HG03060 (cell line): ENCODE measurements at regions not wholly inside any gene's neighbourhood (a gene's known extent, or its start where the extent isn't known, plus 50 kb on each side); places are given as distances from the start of the nearest gene placed in this dataset.

Source experiments
- ATAC-seq: cut with Tn5 transposase; IDR thresholded peaks from one replicate; pipeline ENCODE4 v1.9.1; 2021; ENCODE audit warnings: low read depth, moderate number of reproducible peaks; ENCODE audit not compliant: unreplicated experiment

DNA sequence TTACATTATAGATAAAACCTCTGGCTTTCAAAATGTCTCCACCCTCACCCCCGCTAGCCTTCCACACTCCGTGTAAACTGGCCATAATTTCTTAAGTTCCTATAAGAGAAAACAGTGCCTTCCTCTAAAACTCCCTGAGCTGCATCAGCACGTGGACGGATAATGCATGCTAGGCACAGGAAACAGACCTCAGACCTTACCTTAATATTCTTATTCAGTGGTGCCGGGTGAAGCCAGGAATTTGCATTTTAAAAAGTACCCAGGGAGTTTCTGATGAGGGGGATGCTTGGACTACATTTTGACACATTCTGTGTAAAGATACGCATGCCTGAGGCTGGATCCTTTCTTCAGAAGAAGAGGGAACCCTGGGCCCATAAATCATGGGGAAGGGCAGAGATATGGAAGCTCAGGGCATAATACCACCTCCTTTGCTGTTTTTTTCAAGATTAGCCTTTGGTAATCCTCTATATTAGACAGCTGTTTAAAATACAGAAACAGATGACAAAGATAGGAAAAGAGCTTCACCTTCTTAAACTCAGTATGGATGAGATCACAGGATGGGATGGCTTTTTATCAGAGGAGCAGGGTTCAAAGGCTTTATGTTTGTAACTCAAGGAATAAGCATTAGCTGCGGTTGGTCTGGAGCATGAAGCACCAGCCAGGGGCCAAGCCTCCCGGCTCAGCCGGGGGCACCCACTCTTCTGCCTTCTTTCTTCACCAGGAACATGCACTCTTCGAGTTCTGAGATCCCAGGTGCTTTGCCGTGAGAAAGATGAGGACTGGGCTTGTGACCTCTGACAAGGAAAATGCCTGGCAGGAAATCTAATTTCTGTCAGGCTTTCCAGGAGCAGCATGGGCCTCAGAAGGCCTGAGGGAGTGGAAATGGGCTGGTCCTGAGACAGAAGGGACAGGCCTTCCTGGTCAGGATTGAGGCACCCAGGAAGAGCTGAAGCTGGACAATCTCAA, 218.1 kb upstream of the SOX4 start:
- ATAC-seq = peak; percentile 53

DNA sequence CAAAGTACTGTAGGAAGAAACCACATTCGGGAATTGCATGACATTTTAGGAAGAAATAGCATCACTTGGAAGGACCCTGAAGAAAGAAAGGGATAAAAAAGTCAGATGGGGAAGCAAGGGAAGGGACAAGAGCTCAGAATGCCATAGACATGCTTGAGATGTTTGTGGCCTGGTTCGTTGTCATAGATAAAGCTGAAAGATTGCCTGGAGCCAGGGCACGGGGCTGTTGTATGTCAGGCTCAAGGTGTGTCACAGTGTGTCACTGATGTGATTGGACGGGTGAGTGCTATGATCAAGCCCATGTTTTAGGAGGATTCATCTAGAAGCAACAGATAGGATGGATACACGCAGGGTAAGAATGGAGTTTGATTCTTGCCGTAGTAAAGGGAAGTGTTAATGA, 216.2 kb upstream of the SOX4 start:
- no peak for ATAC-seq

DNA sequence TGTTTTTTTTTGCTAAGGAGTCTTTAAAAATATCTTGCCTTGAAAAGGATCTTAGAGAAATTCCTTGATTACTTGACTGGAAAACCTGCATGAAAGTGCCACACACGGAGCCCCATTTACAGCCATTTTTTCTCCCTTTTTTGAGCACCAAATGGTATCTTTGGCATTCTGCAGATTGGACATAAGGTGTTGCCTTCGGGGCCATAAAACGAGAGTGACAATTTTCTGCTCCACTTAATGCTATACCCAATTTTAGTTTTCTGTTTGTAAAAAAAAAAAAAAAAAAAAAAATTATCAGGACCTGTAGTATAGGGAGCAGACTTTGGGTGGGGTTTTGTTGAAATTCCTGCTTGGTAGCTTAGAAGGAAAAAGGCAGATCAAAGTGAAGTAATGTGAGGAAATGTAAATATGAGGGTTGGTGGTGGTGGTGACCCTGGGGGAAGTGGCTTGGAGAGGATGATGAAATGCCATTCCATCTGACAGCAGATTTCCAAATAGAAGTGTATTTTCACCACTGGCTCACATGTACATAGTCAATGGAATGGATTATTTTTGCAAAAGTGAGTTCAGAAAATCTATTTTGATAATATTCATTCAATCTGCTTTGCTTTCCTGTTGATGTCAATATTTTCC, 212.1 kb upstream of the SOX4 start:
- ATAC-seq = no peak

DNA sequence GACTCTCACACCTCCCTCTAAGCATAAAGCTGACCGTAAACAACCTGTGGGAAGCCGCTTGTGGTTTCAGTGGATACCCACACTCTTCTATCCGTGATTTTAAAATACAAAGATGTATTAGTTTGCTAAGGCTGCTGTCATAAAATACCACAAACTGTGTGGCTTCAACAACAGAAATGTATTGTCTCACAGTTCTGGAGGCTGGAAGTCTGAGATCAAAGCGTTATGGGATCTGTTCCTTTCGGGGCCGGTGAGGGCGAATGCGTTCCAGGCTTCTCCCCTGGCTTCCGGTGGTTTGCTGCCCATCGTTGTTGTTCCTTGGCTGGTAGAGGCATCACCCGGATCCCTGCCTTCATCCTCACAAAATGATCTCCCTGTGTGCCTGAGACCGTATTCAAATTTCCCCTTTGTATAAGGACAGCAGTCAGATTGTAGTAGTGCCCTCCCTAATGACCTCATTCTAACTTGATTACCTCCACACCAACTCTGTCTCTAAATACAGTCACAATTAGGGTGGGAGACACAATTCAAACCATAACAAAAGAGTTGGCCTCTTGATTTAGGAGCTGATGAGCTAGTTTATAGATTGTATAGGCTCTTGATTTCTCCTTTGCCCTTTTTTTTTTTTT, 210.6 kb upstream of the SOX4 start:
- ATAC-seq = no peak

DNA sequence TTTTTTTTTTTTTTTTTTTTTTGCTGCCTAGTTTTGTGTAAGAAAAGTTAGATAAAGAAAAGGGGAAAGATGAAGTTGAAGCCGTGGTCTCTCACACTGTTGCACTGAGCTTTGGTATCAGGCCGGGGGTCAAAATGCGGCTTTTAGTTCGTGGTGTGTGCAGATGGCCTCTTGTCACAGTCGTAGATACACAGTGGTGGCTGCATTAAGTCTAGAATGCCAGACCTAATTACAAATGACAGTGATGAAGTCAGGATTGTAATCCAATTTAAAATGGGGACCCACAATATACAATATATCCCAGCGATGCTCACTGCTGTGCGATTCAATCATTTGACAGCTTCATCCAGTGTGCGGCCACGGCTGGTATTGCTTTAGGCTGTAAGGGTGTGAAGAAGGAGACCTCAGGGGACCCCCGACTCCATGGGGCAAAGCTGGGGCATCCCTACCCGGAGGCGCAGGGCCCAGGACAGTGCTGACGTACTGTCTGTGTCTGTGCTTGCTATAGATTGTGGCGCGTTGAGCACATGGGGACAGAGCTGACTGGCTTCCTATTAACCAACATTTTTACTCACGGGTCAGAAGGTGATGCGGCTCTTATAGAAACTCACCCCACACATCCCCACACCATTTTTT, 210.0 kb upstream of the SOX4 start:
- ATAC-seq = no peak

DNA sequence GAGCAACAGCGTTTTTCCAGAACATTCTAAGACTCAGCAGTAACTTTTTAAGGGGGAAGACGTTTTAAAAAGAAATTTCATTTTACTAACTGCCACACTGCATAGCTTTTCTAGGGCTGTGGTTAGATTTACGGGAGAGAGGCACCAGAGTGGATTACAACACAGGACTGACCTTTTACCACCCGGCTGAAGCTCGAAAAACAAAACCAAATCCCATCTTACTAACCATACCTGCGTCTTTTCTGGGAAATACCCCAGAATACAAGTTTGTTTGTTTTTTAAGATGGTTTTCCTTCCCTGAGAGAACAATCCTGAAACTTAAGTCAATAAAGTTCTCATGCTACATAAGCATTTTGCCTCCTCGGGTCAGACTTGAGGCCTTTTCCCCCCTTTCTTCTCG, 209.3 kb upstream of the SOX4 start:
- ATAC-seq = no peak

DNA sequence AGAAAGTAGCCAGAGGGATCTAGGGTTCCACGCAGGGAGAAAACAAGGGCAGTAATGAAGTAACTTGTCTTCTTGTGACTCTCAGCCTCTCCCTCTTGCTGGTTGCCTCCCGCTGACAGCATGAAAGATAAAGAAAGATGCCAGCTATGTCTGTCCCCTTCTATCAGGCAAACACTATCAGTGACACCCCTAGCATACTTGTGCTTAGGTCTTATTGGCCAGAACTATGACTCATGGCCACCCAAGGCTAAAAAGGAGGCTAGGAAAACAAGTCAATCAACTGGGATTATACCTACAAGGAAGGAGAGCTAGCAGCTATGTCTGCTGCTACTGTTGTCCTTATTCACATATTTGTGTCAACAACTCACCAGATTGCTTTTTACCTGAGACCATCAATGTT, 206.8 kb upstream of the SOX4 start:
- no peak for ATAC-seq

DNA sequence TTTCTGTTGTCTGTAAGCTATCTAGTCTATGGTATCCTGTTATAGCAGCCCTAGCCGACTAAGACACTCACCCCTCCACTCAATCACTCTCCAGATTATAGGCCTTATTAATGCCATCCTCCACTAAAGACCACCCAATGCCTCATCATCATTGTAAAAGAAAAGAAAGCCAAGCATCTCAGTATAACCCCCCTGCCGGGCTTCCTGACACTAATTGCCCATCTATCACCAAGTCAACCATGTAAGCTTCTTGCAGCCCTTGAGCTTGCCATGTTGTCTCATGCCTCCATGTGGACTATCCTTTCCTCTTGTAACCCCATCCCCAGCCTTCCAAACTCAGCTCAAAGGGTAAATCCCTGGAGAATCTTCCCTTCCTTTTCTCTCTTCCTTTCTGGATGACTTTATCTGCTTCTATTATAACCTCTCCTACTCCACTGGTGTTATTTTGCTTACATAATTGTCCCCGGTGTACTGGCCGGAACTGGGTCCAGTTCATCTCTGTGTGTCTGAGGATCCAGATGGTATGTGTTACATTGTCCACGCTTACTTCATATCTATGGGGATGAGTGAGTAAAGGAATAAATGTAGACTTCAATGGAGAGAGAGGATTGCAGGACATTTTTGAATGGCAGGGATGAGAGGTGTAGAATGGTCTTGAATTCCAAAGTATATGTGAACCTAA, 202.9 kb upstream of the SOX4 start:
- no peak for ATAC-seq

DNA sequence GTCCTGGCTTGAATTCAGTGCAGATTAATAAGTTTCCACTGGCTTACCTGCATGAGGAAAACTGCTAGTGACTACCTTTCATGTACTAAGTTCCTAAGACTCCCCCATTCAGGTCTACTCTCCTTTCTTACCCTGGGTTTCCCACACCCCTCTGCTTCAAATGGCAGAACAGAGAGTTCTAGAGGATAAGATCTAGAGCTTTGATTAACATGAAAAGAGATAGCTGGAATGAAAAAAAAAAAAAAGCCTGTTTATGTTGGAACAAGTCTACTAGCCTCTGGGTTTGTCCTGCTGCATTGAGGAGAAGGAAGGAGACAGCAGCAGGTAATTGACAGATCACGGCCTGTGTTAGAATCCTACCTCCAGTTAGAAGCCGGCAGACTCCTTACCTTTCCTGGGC, 201.4 kb upstream of the SOX4 start:
- no peak for ATAC-seq

DNA sequence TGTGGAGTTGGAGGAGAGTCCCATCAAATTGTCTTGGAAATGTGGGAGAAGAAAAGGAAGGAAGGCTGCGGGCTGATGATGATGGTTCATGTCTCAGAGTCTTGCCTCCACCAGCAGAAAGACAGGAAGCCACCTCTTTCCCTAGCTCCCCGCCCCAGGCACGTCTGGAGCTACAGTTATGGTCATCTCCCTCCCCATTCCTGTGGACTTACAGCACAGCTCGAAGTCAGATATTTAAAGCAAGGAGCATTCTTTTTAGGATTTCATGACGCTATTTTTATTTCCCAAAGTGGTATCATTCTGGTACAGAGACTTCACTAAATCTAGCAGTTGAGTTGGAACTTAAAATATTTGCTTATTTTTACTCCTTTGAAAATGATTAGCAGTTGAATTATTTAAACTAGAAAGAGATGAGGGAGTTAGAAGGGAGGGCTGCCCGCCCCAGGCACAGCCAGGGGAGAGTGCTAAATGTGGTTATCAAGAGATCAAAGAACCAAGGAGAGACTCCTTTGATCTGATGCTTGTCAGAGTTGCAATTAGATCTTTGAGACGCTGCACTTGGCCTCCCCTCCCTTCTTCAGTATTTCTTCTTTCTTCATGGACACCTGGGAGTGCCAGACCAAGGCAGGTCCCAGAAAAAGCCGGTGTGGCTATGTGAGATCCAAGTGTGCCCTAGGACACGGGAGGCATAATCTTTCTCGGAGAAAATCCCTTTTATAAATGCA, 199.9 kb upstream of the SOX4 start:
- ATAC-seq = no peak

DNA sequence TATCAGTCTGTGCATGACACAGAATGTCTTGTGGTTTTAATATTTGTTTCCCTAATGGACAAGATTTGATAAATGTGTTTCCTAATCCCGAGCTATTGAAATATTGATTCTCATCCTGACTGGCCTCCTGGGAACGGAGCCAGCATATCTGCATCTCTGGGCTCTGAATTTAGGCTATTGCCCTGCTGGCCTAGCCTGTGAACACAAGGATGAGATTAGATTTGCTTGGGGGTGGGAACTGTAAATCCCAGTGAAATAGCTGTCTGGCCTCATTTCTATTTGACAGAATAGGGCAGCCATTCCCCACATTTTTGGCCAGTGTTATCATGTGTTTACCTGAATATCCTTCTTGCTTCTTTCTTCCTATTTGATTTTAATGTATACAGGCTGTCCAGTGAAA, 198.4 kb upstream of the SOX4 start:
- no peak for ATAC-seq

DNA sequence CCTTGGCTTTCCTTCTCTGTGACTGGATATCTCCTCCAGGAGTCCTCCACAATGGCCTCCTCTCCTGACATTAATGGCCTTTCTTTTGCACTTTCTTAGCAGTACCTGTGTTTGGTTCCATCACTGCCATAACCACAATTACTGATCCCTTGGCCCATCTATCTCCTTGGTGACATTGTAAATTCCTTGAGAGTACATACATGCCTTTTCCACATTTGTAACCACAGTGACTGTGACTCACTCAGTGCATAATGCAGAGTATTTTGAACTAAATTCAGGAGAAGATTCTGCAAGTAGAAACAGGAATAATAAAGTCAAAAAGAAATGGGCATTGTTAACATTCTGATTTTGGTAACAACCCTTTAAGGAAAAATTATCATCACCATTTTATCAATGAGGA, 197.2 kb upstream of the SOX4 start:
- no peak for ATAC-seq

DNA sequence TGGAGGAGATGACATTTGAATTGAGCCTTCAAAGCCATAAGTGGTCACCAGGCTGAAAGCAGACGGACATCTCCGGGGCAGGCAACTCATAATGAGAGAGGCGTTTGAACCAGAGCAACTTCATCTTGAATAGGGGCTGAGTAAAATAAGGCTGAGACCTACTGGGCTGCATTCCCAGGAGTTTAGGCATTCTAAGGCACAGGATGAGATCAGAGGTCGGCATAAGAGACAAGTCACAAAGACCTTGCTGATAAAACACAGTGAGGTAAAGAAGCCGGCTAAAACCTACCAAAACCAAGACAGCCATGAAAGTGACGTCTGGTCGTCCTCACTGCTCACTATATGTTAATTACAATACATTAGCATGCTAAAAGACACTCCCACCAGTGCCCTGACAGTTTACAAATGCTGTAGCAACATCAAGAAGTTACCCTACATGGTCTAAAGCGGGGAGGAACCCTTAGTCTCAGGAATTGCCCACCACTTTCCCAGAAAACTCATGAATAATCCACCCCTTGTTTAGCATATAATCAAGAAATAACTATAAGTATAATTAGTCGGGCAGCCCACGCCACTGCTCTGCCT, 194.7 kb upstream of the SOX4 start:
- ATAC-seq = no peak

DNA sequence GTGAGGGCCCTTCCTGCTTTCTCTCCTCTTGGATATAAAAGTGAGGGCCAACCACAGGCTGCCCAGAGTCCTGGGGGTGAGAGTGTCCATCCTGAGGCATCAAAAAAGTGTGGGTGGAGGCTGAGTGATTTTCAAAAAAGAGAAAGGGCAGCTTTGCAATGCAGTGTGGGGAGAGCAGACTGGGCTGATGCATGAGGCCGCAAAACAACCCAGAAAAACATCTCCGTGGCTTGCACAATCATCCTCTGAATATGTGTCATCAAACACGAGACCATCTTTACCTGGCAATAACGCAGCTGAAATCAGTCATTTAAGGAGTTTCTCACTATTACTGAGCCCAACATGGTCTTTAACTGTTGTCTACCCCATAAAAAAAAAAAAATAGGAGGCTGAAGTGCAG, 191.2 kb upstream of the SOX4 start:
- peak; percentile 68 for ATAC-seq

DNA sequence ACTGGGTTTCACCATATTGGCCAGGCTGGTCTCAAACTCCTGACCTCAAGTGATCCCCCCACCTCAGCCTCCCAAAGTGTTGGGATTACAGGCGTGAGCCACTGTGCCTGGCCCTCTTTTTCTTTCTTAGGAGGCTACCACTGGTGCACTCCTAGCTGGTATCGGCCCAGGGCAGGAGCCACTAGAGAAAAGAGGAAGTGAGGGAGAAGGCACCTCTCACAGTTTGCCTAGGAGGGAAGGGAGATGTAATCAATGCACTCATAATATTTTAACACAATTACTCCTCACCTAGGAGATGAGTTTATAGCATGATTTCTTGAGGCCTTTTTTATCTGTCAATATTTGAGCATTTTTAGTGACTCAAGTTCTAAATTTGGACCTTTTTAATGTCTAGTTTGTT, 189.0 kb upstream of the SOX4 start:
- no peak for ATAC-seq

DNA sequence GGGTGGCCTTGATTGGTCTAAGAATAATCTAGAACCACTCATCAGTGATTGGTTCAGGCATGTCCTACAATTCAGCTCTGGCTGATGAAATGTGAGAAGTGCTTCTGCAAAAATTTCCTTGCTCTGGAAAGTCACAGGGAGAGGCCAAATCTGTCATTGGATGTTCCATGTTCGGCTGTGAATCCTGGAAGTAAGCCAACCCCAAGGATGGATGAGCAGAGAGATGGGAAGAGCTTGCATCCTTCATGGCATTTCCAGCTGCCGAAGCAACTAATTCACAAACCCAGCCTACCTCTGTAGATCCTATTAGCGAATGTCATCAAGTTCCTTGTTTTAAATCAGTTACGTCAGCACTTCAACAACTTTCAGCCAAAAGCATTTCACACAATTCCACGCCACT, 187.2 kb upstream of the SOX4 start:
- no peak for ATAC-seq

DNA sequence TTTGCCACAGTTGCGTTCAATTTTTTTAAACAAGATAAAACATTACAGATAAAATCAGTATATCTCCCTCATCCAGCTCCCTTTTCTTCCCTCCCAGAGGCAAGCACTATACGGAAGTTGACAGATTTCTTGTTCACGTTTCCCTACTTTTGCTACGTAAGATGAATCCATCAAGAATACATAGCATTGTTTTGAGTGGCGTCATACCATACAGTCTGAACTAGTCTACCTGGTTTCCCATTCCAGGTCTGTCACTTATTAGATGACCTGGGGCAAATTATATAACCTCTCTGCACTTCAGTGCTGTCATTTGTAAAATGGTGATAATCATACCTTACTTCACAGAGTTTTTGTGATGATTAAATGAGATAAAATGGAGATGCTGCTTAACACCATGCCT, 184.3 kb upstream of the SOX4 start:
- ATAC-seq = no peak

DNA sequence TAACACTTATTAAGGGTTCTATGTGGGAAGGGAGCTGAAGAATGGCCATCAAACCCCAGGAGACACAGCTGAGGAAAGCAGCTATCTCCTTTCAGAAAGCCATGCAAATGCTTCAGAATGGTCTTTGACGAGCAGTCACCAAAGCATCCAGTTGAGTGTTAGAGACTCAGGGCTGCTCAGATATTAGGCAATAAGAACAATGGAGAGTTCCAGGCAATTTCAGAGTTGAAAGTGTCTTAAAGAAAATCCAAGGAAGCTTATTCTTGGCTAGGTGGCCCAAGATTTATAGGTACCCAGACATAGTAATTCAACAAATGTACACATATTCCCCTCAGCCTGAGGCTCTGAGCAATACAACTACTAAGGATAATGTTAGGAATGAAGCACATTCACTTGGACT, 180.1 kb upstream of the SOX4 start:
- no peak for ATAC-seq

DNA sequence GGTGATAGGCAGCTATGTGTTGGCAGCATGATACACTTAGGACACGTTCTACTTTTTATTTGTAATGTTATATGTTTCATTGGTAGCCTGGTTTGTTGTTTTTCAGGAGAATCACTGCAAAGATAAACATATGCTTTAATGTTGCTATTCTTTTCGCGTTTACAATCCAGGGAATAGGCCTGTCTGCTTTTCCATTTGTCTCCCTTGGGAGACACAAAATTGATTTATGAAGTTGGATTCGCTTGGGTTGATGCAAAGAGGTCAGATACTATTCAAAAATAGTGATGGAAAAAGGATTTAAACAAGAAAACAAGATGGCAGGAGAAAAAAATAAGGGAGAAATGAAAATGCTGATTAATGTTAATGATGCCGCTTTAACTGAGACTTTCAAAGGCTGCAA, 179.5 kb upstream of the SOX4 start:
- no peak for ATAC-seq
